Upper lobe of left lung (tissue), 4 donors: ENCODE measurements at regions not wholly inside any gene's neighbourhood (a gene's known extent, or its start where the extent isn't known, plus 50 kb on each side); places are given as distances from the start of the nearest gene placed in this dataset.
"Not testable (repeated sequence)": the region's sequence is repeated elsewhere in the genome, so short reads cannot be mapped to it uniquely, and the experiment has no call there.

Source experiments
- CTCF ChIP-seq, 6 experiments: fragments of 450-650 bp in 4 of 6; fragments of 200-600 bp in 2 of 6; sonication (generic) in 2 of 6; IDR thresholded peaks; one replicate each; pipeline ENCODE4 v1.5.1; 2016 to 2019; ENCODE audit warnings: antibody characterized with exemption in 6 of 6
- POLR2A ChIP-seq, 4 donors: fragments of 450-650 bp; IDR thresholded peaks; one replicate each; pipeline ENCODE4 v1.5.1; 2016 to 2017; ENCODE audit warnings: antibody characterized with exemption in 4 of 4, mild to moderate bottlenecking in 2 of 4
- POLR2AphosphoS5 ChIP-seq, 2 donors: sonication (generic); formaldehyde crosslinking; IDR thresholded peaks; one replicate each; pipeline ENCODE4 v1.5.1; 2017; ENCODE audit warnings: antibody characterized with exemption in 2 of 2

- not testable (repeated sequence) for TF ChIP-seq POLR2A, CTCF, POLR2AphosphoS5 (IDR thresholded peaks at IDR 0.05)
These were observed 1446.6 kb upstream of the TPTE start for GRCh38 chr21:9074772-9075171.
